Panc1 (cell line): ENCODE measurements at regions not wholly inside any gene's neighbourhood (a gene's known extent, or its start where the extent isn't known, plus 50 kb on each side); places are given as distances from the start of the nearest gene placed in this dataset.
"Not testable (repeated sequence)": the region's sequence is repeated elsewhere in the genome, so short reads cannot be mapped to it uniquely, and the experiment has no call there.

Experiments used
- CTCF ChIP-seq: fragments of 450-650 bp; IDR thresholded peaks from 2 replicates; pipeline ENCODE4 v1.5.1; 2017; ENCODE audit warnings: mild to moderate bottlenecking
- POLR2AphosphoS5 ChIP-seq: IDR thresholded peaks from 2 replicates; pipeline ENCODE4 v1.6.1; 2012; ENCODE audit warnings: mild to moderate bottlenecking, low read depth, low read length, moderate library complexity
- REST ChIP-seq, 2 experiments: IDR thresholded peaks; 2 replicates each; pipeline ENCODE4 v1.6.1; 2011 to 2012; ENCODE audit warnings: low read depth in 2 of 2, control low read depth in 1 of 2, low read length in 1 of 2, mild to moderate bottlenecking in 1 of 2, moderate library complexity in 1 of 2; ENCODE audit not compliant: insufficient read depth in 1 of 2
- SIN3A ChIP-seq: IDR thresholded peaks from 2 replicates; pipeline ENCODE4 v1.6.1; 2012; ENCODE audit warnings: low read depth, mild to moderate bottlenecking, low read length, moderate library complexity, borderline replicate concordance; ENCODE audit not compliant: insufficient read depth

DNA sequence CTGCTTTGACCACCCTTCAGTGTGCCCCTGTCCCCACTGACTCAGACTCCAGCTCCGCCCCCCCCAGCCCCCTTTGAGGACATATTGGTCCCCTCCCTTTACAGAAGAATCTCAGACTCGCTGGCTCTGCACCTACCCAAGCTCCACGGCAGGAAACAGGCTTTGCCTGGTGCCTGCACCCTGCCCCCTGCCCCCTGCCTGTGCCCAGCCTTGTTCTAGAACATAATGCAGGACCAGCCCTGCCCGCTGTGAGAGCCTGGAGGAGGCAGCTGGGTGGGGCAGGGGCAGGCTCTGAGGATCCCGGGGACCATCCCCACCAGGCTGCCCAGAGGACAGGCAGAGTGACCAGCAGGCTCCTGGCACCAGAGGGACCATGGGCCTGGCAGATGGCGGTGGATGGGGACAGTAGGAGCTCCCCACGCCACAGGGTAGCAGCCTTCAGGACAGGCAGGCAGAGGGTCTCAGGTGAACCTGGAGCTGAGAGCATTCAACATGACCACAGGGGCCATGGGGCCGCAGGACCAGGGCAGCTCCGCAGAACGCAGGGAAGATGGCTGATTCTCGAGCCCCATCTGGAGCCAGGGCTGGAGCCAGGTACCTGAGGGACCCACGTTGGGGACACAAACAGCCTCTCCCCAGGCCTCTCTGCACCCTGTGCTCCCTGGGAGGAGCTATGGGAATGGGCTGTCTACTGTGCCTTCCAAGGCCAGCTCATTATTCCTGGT, 165.0 kb upstream of the FOXD4L5 start:
- TF ChIP-seq CTCF; POLR2AphosphoS5; REST (IDR thresholded peaks at IDR 0.05; ENCODE audit: insufficient read depth in 1 of 2, low read depth in 2 of 2, low read length in 1 of 2); SIN3A: not testable (repeated sequence)
